C4-2B (cell line): ENCODE measurements at regions not wholly inside any gene's neighbourhood (a gene's known extent, or its start where the extent isn't known, plus 50 kb on each side); places are given as distances from the start of the nearest gene placed in this dataset.
A peak's percentile ranks its signal among the peaks of the same experiment; 100 is the strongest.
"Not testable (repeated sequence)": the region's sequence is repeated elsewhere in the genome, so short reads cannot be mapped to it uniquely, and the experiment has no call there.

ENCODE experiments used
- H3K27ac ChIP-seq: fragments of 450-650 bp; 2 replicates; pipeline ENCODE4 v1.5.1; 2017
- CTCF ChIP-seq: fragments of 450-650 bp; conservative IDR thresholded peaks from 2 replicates; pipeline ENCODE4 v1.5.1; 2017; ENCODE audit warnings: mild to moderate bottlenecking
- ZFX ChIP-seq: fragments of 450-650 bp; IDR thresholded peaks from 2 replicates; pipeline ENCODE4 v1.6.1; 2017

- TF ChIP-seq CTCF (no peak), ZFX (no peak)
- H3K27ac ChIP-seq: no peak overlapping the region
Measured at GRCh38 chr10:4169448-4169847, 384.4 kb upstream of the KLF6 start.

- TF ChIP-seq CTCF (no peak), ZFX (no peak)
- H3K27ac ChIP-seq: no peak overlapping the region
Measured at GRCh38 chr10:4167216-4167615, 382.2 kb upstream of the KLF6 start.

DNA sequence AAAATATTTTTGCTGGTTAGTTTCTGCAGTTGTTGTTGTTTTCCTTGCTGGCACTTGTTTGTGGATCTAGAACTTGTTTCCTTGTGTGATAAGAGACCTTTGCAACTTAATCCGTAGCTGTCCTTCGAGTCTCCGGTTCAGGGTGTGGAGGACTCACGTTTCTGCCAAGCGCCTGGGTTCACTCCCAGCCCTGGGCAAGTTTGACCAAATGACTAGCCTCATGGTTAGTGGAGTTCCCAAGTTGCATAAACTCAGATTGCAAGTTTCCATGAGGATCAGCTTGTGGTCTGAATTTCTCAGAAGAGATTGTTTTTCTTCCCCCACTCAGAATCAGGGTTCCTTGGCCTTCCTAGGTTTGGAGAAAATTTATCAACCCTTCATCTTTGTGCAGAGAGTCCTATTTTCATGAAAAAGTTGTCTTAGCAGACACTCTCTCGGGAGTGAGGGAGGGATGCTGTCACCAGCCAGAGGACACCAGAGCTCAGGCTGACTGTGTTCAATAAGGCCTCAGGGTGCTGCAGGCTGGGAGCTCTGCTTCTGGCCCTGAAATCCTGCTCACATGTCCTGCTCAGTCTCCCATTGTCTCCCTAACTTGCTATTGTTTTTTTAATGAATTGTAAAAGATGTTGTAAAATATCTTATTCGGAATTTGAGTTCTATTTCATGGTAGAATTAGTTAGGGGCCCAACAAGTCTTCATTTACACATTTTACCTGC, 377.7 kb upstream of the KLF6 start:
- no peak overlapping the region for H3K27ac ChIP-seq
- TF ChIP-seq ZFX (no peak), CTCF (no peak)

- TF ChIP-seq ZFX: no peak
- TF ChIP-seq CTCF: no peak
- no peak overlapping the region for H3K27ac ChIP-seq
Measured at GRCh38 chr10:4159173-4159572, 374.2 kb upstream of the KLF6 start.

DNA sequence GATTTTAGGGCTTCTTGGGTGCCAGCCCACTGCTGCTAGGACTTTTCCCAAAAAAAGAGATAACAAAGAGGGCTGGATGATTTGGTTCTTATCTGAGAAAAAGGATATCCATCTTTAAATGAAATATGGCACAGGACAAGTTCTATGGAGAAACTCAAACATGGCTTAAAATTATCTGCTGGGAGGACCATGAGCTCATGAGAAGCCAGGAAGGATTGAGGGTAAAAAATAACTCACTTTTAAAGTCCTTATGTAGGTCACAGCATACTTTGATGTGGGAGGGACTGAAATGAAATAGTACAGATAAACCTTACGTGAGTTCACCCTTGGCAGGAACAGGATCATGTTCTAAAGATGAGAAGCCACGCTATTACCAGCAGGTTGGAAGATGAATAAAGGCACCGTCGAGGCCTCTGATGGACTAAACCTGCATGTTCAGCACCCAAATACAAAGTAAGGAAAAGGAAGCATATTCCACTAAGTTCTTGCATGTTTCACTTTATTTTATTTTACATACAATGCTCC, 369.2 kb upstream of the KLF6 start:
- TF ChIP-seq CTCF (no peak), ZFX (no peak)
- H3K27ac ChIP-seq: no peak overlapping the region

GRCh38 chr10:4151466-4151865, 366.5 kb upstream of the KLF6 start:
- no peak overlapping the region for H3K27ac ChIP-seq
- TF ChIP-seq CTCF (peak; percentile 19), ZFX (no peak)

- H3K27ac ChIP-seq: no peak overlapping the region
- TF ChIP-seq CTCF: no peak
- TF ChIP-seq ZFX: no peak
Measured at GRCh38 chr10:4150676-4151075, 365.7 kb upstream of the KLF6 start.

DNA sequence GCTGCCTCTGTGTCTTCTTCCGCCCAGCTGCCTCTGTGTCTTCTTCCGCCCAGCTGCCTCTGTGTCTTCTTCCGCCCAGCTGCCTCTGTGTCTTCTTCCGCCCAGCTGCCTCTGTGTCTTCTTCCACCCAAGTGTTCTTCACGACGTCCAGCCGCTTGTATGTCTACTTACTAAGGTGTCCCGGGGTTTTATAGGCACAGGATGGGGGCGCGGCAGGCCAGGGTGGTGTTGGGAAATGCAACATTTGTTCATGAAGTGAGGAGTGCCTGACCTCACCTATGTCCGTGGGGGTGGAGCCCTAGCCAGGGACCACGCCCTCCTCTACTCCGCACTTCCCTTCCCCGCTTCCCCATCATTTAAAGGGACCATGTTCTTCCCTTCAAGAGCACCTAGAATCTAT, 364.5 kb upstream of the KLF6 start:
- not testable (repeated sequence) for H3K27ac ChIP-seq
